ENCODE measurements at regions not wholly inside any gene's neighbourhood (a gene's known extent, or its start where the extent isn't known, plus 50 kb on each side); places are given as distances from the start of the nearest gene placed in this dataset.

DNA sequence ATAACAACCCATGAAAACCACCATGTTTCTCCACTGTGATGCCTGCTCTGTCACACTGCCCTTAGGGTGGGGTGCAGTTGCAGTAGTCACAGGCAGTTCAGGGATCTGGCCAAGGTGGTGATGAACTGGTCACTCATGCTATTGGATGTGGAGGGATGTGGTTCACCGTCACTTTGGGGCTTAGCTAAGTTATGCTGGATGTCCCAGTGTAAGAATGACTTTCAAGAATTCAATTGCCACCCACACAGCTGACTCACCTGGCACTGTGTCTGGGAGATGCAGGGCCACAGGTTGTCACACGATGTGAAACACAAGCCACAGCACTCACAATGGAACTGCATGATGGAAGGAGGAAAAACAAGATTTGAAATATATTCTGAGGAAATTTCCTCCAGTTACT is 146.1 kb upstream of the CTNNB1 start:
- no peak for DNase-seq
- Mint-ChIP-seq H3K36me3 (ENCODE audit: low read depth) (no peaks in the 10 kb centered on the region), H3K27ac (no peak overlapping the region), H3K27me3 (ENCODE audit: insufficient read depth) (no peaks in the 10 kb centered on the region), H3K4me1 (no peaks in the 10 kb centered on the region), H3K4me3 (no peak overlapping the region), H3K9me3 (peaks cover 2% of the 10 kb centered on the region)
- Histone ChIP-seq H3K36me3 (ENCODE audit: control insufficient read depth, insufficient read depth, low read length) (no peaks in the 10 kb centered on the region), H3K4me3 (ENCODE audit: low read length) (no peak overlapping the region), H3K9me3 (ENCODE audit: control insufficient read depth, low read length) (no peaks in the 10 kb centered on the region), H3K4me1 (ENCODE audit: control insufficient read depth, insufficient read depth, low read length) (no peaks in the 10 kb centered on the region), H3K27me3 (ENCODE audit: control insufficient read depth, insufficient read depth, low read length, poor library complexity, severe bottlenecking) (no peaks in the 10 kb centered on the region), H3K27ac (ENCODE audit: low read depth, low read length) (no peak overlapping the region), H3K9ac (ENCODE audit: extremely low read depth, low read length, poor library complexity, severe bottlenecking) (no peak overlapping the region)
- no peak for TF ChIP-seq CTCF (conservative IDR thresholded peaks at IDR 0.05)
- WGBS, 2 experiments (ENCODE audit: insufficient coverage in 1 of 2, insufficient read length in 1 of 2): 97 to 100% methylated on average over 1 to 2 of the region's 2 CpGs

DNA sequence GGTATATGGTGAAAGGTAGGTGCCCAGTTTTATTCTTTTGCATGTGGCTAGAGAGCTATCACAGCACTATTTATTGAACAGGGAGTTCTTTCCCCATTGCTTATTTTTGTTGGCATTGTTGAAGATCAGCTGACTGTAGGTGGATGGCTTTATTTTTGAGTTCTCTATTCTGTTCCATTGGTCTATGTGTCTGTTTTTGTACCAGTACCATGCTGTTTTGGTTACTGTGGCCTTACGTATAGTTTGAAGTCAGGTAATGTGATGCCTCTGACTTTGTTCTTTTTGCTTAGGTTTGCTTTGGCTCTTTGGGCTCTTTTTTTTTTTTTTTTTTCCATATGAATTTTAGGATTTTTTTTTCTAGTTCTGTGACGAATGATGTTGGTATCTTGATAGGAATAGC is 139.2 kb upstream of the CTNNB1 start:
- Histone ChIP-seq H3K36me3 (ENCODE audit: control insufficient read depth, insufficient read depth, low read length) (no peaks in the 10 kb centered on the region), H3K4me3 (ENCODE audit: low read length) (no peak overlapping the region), H3K27ac (ENCODE audit: low read depth, low read length) (no peak overlapping the region), H3K4me1 (ENCODE audit: control insufficient read depth, insufficient read depth, low read length) (no peaks in the 10 kb centered on the region), H3K9me3 (ENCODE audit: control insufficient read depth, low read length) (no peaks in the 10 kb centered on the region), H3K9ac (ENCODE audit: extremely low read depth, low read length, poor library complexity, severe bottlenecking) (no peak overlapping the region), H3K27me3 (ENCODE audit: control insufficient read depth, insufficient read depth, low read length, poor library complexity, severe bottlenecking) (no peaks in the 10 kb centered on the region)
- TF ChIP-seq CTCF (conservative IDR thresholded peaks at IDR 0.05): no peak
- 92% methylated on average over 2 of the region's 2 CpGs; no CpG with 5 or more reads in 1 of the 2 experiments for WGBS, 2 experiments (ENCODE audit: insufficient coverage in 1 of 2, insufficient read length in 1 of 2)
- H3K4me1 Mint-ChIP-seq: no peaks in the 10 kb centered on the region
- H3K27me3 Mint-ChIP-seq (ENCODE audit: insufficient read depth): peaks cover 2% of the 10 kb centered on the region
- H3K27ac Mint-ChIP-seq: no peak overlapping the region
- H3K9me3 Mint-ChIP-seq: no peaks in the 10 kb centered on the region
- H3K36me3 Mint-ChIP-seq (ENCODE audit: low read depth): no peaks in the 10 kb centered on the region
- no peak for DNase-seq
- no peak overlapping the region for H3K4me3 Mint-ChIP-seq

GRCh38 chr3:41064070-41064469 is 135.2 kb upstream of the CTNNB1 start:
- Mint-ChIP-seq H3K4me3 (no peak overlapping the region), H3K9me3 (no peaks in the 10 kb centered on the region), H3K27me3 (ENCODE audit: insufficient read depth) (peaks cover under 1% of the 10 kb centered on the region), H3K4me1 (no peaks in the 10 kb centered on the region), H3K36me3 (ENCODE audit: low read depth) (no peaks in the 10 kb centered on the region), H3K27ac (no peak overlapping the region)
- no peak for DNase-seq
- Histone ChIP-seq H3K36me3 (ENCODE audit: control insufficient read depth, insufficient read depth, low read length) (no peaks in the 10 kb centered on the region), H3K4me1 (ENCODE audit: control insufficient read depth, insufficient read depth, low read length) (no peaks in the 10 kb centered on the region), H3K27me3 (ENCODE audit: control insufficient read depth, insufficient read depth, low read length, poor library complexity, severe bottlenecking) (no peaks in the 10 kb centered on the region), H3K9me3 (ENCODE audit: control insufficient read depth, low read length) (no peaks in the 10 kb centered on the region), H3K9ac (ENCODE audit: extremely low read depth, low read length, poor library complexity, severe bottlenecking) (no peak overlapping the region), H3K4me3 (ENCODE audit: low read length) (no peak overlapping the region), H3K27ac (ENCODE audit: low read depth, low read length) (no peak overlapping the region)
- TF ChIP-seq CTCF (conservative IDR thresholded peaks at IDR 0.05): no peak
- 93 to 100% methylated on average over 1 of the region's 1 CpG for WGBS, 2 experiments (ENCODE audit: insufficient coverage in 1 of 2, insufficient read length in 1 of 2)

Data from endodermal cell (in vitro differentiated cells).